HK-2 (cell line): ENCODE measurements at regions not wholly inside any gene's neighbourhood (a gene's known extent, or its start where the extent isn't known, plus 50 kb on each side); places are given as distances from the start of the nearest gene placed in this dataset.
"Not testable (repeated sequence)": the region's sequence is repeated elsewhere in the genome, so short reads cannot be mapped to it uniquely, and the experiment has no call there.

Experiments used
- DNase-seq: peaks from one replicate; pipeline ENCODE4 v3.0.0-alpha.2; 2018; ENCODE audit not compliant: unreplicated experiment

DNA sequence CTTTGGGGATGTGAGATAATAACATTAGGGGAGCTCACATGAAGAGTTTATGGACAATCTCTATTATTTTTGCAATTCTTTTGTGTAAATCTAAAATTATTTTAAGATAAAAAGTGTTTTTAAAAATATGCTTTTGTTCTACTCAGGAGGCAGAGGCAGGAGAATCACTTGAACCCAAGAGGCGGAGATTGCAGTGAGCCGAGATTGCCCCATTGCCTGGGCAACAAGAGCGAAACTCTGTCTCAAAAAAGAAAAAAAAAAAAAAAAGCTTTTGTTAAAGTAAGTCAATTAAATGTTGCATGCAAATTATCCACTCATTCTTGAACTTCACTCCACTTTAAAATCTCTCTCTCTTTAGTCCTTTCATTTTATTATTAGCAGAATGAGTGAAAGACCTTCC lies 193.3 kb upstream of the IRS2 start:
- not testable (repeated sequence) for DNase-seq

DNA sequence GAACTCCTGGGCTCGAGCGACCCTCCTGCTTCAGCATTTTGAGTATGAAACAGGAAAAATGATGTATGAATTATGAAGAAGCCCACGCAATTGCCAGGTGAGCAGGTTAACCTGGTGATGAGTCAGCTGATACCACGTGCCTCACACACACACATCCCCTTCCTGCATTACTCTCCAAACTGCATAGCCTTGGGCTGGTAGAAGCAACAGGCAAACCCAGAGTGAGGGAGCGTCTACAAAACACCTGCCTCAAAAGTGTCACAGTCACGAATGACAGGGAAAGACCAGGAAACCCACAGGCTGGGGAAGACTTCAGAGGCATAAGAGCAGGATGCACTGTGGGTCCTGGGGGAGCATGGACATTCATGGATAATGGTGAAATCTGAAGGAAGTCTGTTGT lies 192.8 kb upstream of the IRS2 start:
- DNase-seq = no peak

DNA sequence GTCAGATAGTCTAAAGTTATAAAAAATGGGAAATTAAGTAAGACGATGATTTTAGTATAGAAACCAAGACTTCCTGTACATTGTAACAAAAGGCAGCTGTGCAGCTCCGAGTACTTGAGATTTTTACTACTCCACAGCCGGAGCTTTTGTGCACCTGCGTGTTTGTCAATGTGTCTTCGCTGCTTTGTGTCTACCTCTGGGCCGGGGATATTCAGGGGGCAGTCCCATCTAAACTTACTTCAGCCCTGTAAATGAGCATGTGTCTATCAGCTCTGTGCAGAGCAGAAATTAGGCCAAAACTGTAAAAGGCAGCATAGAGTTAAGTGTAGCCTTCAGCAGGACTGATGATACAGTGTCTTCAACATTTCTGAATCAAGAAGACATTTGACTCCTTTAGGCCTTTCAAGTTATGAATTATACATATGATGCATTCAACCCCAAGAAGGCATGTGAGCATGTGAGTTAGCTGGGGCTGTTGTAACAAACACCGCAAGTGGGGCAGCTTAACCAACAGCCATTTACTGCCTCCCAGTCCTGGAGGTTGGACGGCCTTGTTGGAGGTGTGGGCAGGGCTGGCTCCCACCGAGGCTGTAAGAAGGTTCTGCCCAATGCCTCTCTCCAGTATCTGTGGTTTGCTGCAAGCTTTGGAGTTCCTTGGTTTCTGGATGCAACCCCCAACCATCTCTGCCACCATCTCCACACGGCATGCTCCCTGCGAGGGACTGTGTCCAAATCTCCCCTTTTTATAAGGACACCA lies 191.0 kb upstream of the IRS2 start:
- DNase-seq = no peak

- DNase-seq = no peak
Measured at GRCh38 chr13:109976206-109976997, 190.0 kb upstream of the IRS2 start.

- DNase-seq = no peak
Measured at GRCh38 chr13:109974354-109974753, 188.0 kb upstream of the IRS2 start.

DNA sequence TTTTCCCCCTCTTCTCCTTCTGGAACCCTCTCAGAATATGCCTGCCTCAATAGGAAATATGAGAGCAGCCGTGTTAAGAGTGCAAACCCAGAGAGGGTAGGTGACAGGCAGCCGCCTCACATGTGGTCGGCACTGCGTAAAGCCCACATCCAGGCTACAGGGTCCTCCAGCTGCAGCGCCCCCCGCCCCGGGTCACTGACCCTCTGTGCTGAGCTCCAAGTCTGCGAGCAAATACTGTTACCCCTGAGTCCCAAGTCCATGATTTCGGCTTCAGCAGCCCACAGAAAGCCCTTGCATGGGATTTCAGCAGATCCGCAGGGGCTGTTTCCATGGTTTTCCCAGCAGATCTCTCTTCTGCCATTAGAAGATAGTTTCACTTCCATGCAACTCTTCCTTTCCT lies 186.9 kb upstream of the IRS2 start:
- DNase-seq = no peak

GRCh38 chr13:109971456-109972090 lies 185.2 kb upstream of the IRS2 start:
- no peak for DNase-seq

DNA sequence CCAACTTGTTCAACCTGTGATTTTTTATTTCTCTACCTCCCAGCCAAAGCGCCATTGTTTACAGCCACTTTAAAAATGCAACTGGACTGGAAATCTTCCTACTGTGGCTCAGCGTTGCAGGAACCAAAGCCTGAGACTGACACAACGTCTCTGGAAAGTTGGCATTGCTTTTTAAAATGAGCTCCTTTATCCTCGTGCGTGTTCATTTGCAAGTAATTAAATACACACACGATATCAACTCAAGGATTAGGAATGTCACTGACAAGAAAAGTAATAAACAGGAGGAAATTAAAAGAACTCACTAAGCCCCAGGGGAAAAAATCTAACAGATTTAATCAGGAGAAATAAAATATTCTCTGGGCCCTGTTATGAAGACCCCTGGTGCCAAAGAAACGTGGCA lies 184.6 kb upstream of the IRS2 start:
- no peak for DNase-seq

GRCh38 chr13:109968876-109969577 lies 182.6 kb upstream of the IRS2 start:
- no peak for DNase-seq

DNA sequence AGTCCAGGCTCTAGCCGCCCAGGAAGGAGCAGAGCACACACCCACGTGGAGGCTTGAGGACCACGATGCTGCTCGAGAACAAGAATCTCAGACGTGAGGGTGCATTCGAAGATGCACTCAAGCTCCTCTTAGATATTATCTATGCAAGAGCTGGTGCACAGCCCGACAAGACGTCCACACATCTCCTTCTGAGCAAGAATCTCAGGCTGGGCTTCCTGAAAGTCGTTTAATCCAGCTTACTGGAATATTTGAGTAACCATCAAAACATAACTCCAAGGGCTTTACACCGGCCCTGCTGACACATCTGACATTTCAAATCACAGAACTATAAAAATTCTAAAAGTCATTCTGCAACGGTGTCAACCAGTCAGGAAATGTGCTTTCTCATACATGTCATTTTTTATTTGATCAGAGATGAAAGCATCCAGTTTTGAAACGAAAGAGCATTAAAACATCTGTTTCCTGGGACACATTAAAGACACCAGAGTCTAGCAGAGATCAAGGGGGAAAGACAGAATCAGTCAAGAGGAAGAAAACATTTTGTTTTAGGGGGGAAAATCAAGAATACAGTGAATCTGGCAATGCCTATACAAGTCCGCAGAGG lies 177.7 kb upstream of the IRS2 start:
- DNase-seq = no peak

DNA sequence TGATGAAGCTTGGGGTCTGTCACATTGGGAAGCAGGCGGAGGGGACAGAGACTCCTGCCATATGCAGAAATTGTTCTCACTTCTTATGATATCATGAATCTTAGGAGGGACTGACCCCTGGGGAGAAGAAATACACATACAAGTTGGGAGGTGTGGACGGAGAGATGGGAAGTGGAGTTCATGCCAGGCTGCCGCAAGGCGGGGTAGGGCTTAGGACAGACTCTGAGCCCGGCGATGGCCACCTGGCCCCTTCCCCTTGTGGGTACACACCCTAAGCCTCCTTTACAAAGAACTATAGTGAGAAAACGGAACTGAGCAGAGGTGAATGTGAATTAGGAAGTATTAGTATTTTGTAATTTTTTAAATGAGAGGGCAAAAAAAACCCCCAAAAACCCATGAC lies 177.0 kb upstream of the IRS2 start:
- no peak for DNase-seq

GRCh38 chr13:109959903-109960302 lies 173.5 kb upstream of the IRS2 start:
- no peak for DNase-seq

GRCh38 chr13:109957875-109958274 lies 171.5 kb upstream of the IRS2 start:
- no peak for DNase-seq

DNA sequence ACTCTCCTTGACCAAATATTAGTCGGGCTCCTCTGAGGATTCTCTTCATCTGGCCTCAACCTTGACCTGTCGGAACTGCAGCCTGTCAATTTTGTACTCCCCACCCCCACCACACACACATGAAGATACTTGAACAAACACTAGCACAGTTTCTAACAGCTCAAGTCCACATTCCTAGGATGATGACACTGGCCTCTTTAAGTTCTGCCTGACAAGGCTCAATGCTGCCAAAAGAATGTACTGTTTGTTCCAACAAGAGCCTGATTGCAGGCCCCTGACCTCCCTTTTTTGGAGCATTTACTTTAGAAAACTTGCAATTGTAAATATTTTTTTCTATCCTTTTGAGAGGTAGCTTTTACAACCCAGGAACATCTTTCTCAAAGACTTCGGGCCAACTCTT lies 169.2 kb upstream of the IRS2 start:
- DNase-seq = no peak

DNA sequence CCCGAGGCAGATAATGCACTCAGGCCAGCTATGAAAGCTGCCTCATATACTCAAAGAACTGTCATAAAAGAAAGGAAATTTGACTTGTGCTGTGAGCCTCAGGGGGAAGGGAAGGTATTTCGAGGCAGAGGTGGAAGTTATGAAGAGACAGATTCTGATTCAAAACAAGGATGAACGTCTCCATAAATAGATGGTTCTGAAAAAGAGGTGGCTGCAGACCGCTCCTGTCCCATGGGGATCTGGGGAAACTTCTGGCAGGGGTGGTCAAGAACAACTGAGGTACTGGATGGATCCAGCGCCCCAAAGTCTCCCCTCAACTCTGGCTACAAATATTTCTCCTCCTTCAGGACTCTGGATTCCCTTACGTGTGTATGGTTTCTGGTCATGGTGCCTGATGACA lies 168.1 kb upstream of the IRS2 start:
- DNase-seq = no peak

- DNase-seq = no peak
Measured at GRCh38 chr13:109951491-109951890, 165.1 kb upstream of the IRS2 start.

GRCh38 chr13:109949397-109949796 lies 163.0 kb upstream of the IRS2 start:
- no peak for DNase-seq

DNA sequence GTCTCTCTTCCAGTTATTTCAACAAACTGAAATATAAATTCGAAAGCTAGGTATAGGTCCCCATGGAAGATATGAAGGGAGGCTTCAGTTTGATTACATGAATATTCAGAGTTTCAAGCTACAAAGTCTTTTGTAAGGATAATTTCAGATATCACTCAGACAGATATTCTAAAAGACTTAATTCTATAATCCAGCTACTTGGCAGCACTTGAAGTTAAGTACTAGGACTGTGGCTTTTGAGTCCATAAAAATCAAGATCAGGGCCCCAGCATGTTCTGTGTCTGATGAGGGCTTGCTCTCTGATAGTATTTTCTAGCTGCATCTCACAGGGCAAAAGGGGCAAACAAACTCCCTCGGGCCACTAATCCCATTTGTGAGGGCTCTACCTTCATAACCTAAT lies 160.6 kb upstream of the IRS2 start:
- no peak for DNase-seq

DNA sequence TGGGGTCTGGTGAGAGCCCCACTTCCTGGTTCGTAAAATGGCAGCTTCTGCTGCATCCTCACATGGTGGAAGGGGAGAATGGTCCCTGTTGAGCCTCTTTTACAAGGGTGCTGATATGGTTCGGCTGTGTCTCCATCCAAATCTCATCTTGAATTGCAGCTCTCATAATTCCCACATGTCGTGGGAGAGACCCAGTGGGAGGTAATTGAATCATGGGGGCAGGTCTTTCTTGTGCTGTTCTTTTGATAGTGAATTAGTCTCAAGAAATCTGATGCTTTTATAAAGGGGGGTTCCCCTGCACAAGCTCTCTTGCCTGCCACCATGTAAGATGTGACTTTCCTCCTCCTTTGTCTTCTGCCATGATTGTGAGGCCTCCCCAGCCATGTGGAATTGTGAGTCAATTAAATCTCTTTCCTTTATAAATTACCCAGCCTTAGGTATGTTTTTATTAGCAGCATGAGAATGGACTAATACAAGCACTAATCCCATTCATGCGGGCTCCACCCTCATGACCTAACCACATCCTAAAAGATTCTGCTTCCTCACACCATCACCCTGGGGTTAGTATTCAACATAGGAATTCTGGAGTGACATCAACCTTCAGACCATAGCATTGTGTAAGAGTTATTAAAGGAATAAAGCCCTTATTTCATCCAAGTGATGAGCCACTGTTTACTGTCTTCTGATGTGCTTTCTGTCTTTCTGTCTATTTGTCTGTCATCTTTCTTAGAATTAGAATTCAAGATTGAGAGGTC lies 159.0 kb upstream of the IRS2 start:
- DNase-seq = no peak

DNA sequence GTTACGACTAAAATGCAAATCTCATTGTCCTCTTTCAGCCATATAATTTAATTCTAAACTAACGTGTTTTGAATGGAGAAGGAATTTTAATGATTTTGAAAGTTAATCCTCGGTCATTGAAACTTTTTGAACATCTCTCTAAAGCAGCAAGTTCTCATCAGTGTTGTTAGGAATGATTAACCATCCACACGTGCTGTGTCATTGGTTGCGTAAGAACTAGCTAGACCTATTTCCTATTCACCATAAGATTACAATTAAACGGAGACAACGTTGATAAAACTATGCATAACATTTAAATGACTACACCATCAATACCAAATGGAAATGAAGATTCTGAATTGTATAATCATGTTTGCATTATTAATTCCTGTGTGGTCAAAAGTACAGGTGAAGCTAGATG lies 155.6 kb upstream of the IRS2 start:
- DNase-seq = no peak

GRCh38 chr13:109941221-109941620 lies 154.8 kb upstream of the IRS2 start:
- no peak for DNase-seq
